ENCODE measurements at regions not wholly inside any gene's neighbourhood (a gene's known extent, or its start where the extent isn't known, plus 50 kb on each side); places are given as distances from the start of the nearest gene placed in this dataset.
"Not testable (repeated sequence)": the region's sequence is repeated elsewhere in the genome, so short reads cannot be mapped to it uniquely, and the experiment has no call there.

DNA sequence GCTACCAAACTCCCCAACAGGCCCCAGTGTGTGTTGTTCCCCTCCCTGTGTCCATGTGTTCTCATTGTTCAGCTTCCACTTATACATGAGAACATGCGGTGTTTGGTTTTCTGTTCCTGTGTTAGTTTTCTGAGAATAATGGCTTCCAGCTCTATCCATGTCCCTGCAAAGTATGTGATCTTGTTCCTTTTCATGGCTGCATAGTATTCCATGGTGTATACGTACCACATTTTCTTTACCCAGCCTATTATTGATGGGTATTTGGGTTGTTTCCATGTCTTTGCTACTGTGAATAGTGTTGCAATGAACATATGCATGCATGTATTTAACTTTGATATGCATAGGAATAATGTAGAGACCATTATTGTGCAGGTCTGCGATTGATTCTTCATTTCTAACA is 847.4 kb upstream of the ZEB2 start:
- TF ChIP-seq CTCF (IDR thresholded peaks at IDR 0.05); EZH2 (IDR thresholded peaks at IDR 0.05; ENCODE audit: borderline replicate concordance, insufficient read depth, low read depth, low read length, poor library complexity, severe bottlenecking): not testable (repeated sequence)
